ENCODE measurements at regions not wholly inside any gene's neighbourhood (a gene's known extent, or its start where the extent isn't known, plus 50 kb on each side); places are given as distances from the start of the nearest gene placed in this dataset.
"Not testable (repeated sequence)": the region's sequence is repeated elsewhere in the genome, so short reads cannot be mapped to it uniquely, and the experiment has no call there.

GRCh38 chr11:28963187-28963586 is 855.0 kb downstream of the METTL15 start:
- DNase-seq: no peak

- DNase-seq: no peak
Observed at GRCh38 chr11:28962502-28962901, 854.3 kb downstream of the METTL15 start.

- no peak for DNase-seq
Observed at GRCh38 chr11:28961726-28962125, 853.5 kb downstream of the METTL15 start.

- DNase-seq: no peak
Observed at GRCh38 chr11:28956446-28956845, 848.3 kb downstream of the METTL15 start.

GRCh38 chr11:28951191-28951590 is 843.0 kb downstream of the METTL15 start:
- DNase-seq: no peak

- no peak for DNase-seq
Observed at GRCh38 chr11:28939381-28939780, 831.2 kb downstream of the METTL15 start.

- DNase-seq: no peak
Observed at GRCh38 chr11:28938091-28938490, 829.9 kb downstream of the METTL15 start.

GRCh38 chr11:28932940-28933339 is 824.8 kb downstream of the METTL15 start:
- no peak for DNase-seq

GRCh38 chr11:28924004-28924403 is 815.8 kb downstream of the METTL15 start:
- DNase-seq: no peak

- no peak for DNase-seq
Observed at GRCh38 chr11:28922386-28922981, 814.3 kb downstream of the METTL15 start.

GRCh38 chr11:28919194-28919593 is 811.0 kb downstream of the METTL15 start:
- DNase-seq: no peak

GRCh38 chr11:28913883-28914282 is 805.7 kb downstream of the METTL15 start:
- no peak for DNase-seq

GRCh38 chr11:28911829-28912228 is 803.6 kb downstream of the METTL15 start:
- no peak for DNase-seq

GRCh38 chr11:28910926-28911325 is 802.7 kb downstream of the METTL15 start:
- no peak for DNase-seq

GRCh38 chr11:28903716-28904115 is 795.5 kb downstream of the METTL15 start:
- no peak for DNase-seq

GRCh38 chr11:28900427-28900826 is 792.2 kb downstream of the METTL15 start:
- DNase-seq: no peak

- no peak for DNase-seq
Observed at GRCh38 chr11:28899706-28900105, 791.5 kb downstream of the METTL15 start.

- not testable (repeated sequence) for DNase-seq
Observed at GRCh38 chr11:28890601-28891040, 782.4 kb downstream of the METTL15 start.

- no peak for DNase-seq
Observed at GRCh38 chr11:28887681-28888080, 779.5 kb downstream of the METTL15 start.

- DNase-seq: no peak
Observed at GRCh38 chr11:28879869-28880268, 771.7 kb downstream of the METTL15 start.

GRCh38 chr11:28878025-28878424 is 769.8 kb downstream of the METTL15 start:
- no peak for DNase-seq

- DNase-seq: no peak
Observed at GRCh38 chr11:28877340-28877739, 769.2 kb downstream of the METTL15 start.

GRCh38 chr11:28874706-28875105 is 766.5 kb downstream of the METTL15 start:
- no peak for DNase-seq

- DNase-seq: no peak
Observed at GRCh38 chr11:28871090-28871489, 762.9 kb downstream of the METTL15 start.

GRCh38 chr11:28863422-28863821 is 755.2 kb downstream of the METTL15 start:
- DNase-seq: no peak
